Thoracic aorta (tissue), 2 donors: ENCODE measurements at regions not wholly inside any gene's neighbourhood (a gene's known extent, or its start where the extent isn't known, plus 50 kb on each side); places are given as distances from the start of the nearest gene placed in this dataset.

Experiments
- ATAC-seq: fragments of 150-250 bp; one replicate; pipeline ENCODE4 v1.8.0; 2017; ENCODE audit warnings: low read depth; ENCODE audit not compliant: insufficient number of reproducible peaks, low FRiP score
- DNase-seq: peaks from one replicate; pipeline ENCODE4 v3.0.0-alpha.2; 2020; ENCODE audit warnings: low spot score
- H3K27ac ChIP-seq, 2 donors: fragments of 200-600 bp; sonication (generic); 1 replicate in 1 of 2; 2 replicates in 1 of 2; pipeline ENCODE4 v1.5.1; 2016; ENCODE audit warnings: mild to moderate bottlenecking in 2 of 2, moderate library complexity in 2 of 2
- H3K27me3 ChIP-seq: fragments of 200-600 bp; sonication (generic); replicated peaks from 2 replicates; pipeline ENCODE4 v1.6.0; 2016; ENCODE audit warnings: mild to moderate bottlenecking; ENCODE audit not compliant: insufficient read depth
- H3K36me3 ChIP-seq: fragments of 200-600 bp; sonication (generic); one replicate; pipeline ENCODE4 v1.5.1; 2016
- H3K4me1 ChIP-seq, 2 donors: fragments of 200-600 bp; sonication (generic); 1 replicate in 1 of 2; 2 replicates in 1 of 2; pipeline versions ENCODE4 v1.5.1 to v1.6.0; 2016; ENCODE audit warnings: low read depth in 2 of 2, mild to moderate bottlenecking in 1 of 2; ENCODE audit not compliant: control insufficient read depth in 1 of 2
- H3K4me3 ChIP-seq: fragments of 200-600 bp; sonication (generic); 2 replicates; pipeline ENCODE4 v1.5.1; 2016; ENCODE audit warnings: mild to moderate bottlenecking
- H3K9me3 ChIP-seq: fragments of 200-600 bp; sonication (generic); 2 replicates; pipeline ENCODE4 v1.5.1; 2016
- TF ChIP-seq, protein P1 (sequence below): fragments of 200-600 bp; sonication (generic); IDR thresholded peaks from one replicate; pipeline ENCODE4 v1.5.1; 2019; ENCODE audit warnings: antibody characterized with exemption

DNA sequence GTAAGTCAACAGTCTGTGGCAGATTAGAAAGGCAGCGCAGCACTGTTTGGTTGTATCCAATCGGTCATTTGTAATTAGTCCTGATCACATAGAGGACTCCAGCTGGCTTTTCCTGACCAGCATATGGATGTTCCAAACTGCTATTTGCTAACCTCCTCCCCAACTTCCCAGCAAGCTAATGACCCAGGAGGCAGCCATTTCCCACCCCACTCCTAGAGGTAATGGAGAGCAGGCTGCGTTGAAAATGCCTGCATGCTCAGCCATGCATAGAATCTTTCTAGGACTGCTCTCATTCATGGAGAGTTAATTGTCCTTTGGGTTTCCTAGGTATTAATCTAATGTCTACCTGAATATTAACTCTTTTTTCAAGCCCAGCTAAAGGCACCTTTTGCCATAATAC, 850.6 kb upstream of the WWC1 start:
- TF ChIP-seq, protein P1, sequence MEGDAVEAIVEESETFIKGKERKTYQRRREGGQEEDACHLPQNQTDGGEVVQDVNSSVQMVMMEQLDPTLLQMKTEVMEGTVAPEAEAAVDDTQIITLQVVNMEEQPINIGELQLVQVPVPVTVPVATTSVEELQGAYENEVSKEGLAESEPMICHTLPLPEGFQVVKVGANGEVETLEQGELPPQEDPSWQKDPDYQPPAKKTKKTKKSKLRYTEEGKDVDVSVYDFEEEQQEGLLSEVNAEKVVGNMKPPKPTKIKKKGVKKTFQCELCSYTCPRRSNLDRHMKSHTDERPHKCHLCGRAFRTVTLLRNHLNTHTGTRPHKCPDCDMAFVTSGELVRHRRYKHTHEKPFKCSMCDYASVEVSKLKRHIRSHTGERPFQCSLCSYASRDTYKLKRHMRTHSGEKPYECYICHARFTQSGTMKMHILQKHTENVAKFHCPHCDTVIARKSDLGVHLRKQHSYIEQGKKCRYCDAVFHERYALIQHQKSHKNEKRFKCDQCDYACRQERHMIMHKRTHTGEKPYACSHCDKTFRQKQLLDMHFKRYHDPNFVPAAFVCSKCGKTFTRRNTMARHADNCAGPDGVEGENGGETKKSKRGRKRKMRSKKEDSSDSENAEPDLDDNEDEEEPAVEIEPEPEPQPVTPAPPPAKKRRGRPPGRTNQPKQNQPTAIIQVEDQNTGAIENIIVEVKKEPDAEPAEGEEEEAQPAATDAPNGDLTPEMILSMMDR, result no peak
- no peak overlapping the region for H3K27ac ChIP-seq
- ATAC-seq, result no peak
- H3K9me3 ChIP-seq, result no peaks in the 10 kb centered on the region
- no peak for DNase-seq
- no peaks in the 10 kb centered on the region for H3K4me1 ChIP-seq
- no peak overlapping the region for H3K4me3 ChIP-seq
- H3K36me3 ChIP-seq, result no peaks in the 10 kb centered on the region
- H3K27me3 ChIP-seq, result no peaks in the 10 kb centered on the region

DNA sequence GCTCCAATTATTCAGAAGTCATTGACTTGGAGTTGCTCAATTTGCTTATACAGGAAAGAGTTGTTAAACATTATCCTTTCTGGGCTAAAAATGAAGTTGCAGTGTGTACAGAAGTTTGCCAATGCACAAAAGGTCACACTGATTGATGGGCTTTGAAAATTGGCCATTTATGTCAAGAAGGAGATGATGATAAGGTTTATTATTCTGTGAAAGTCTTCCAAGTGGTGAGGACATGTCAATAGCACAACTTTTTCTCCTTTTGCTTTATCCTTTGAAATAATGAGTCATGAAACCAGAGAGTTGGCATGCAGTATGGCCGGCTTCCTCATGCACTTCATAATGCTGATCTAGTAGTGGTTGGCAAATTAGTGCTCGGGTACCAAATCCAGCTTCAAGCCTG, 848.5 kb upstream of the WWC1 start:
- TF ChIP-seq, protein P1, result no peak
- H3K36me3 ChIP-seq, result no peaks in the 10 kb centered on the region
- no peaks in the 10 kb centered on the region for H3K27me3 ChIP-seq
- ATAC-seq (no peak), DNase-seq (no peak)
- H3K4me3 ChIP-seq, result no peak overlapping the region
- no peaks in the 10 kb centered on the region for H3K9me3 ChIP-seq
- H3K4me1 ChIP-seq, result no peaks in the 10 kb centered on the region
- H3K27ac ChIP-seq, result no peak overlapping the region

DNA sequence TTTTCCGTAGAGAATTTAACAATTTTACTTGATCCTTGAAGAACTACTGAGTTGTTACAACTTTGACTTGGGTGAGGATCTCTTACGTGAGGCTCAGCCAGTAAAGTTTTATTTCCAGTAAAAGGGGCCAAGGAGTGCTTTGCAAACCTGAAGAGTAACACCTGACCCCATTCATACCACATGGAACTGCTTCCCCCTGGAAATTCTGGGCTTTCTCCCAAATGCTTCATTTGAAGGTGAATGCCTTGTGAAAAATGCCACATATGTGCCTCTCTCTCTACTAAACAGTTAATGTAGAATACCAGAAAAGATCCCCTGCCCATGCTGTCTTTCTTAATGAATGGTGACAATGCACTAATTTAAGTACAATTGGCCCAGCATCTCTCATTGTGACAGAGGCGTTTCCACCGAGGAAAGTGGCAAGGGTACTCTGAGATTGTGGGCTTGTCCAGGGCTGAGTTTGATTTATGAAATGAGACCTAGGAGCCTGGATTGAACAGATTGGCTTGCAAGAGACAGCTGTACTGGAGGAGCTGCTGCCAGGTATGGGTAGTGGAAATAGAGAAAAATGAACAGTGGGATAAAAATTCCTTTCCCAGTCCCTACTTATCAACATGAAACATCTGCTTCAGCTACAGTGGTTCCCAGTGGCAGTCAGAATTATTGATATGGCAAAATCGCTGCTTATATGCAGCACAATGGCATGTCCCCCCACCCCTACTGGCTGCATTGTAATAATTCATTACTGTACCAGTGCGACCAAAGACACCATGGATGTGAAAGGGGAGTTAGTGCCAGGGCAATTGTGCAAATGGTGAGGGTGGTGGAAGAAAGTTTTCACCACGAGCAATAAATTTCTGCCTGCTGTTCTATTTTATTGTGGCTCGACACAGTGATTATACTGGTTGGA, 843.7 kb upstream of the WWC1 start:
- ATAC-seq, result no peak
- Histone ChIP-seq H3K27me3 (no peaks in the 10 kb centered on the region), H3K4me3 (no peak overlapping the region), H3K9me3 (no peaks in the 10 kb centered on the region), H3K36me3 (no peaks in the 10 kb centered on the region), H3K27ac (no peak overlapping the region), H3K4me1 (no peaks in the 10 kb centered on the region)
- DNase-seq, result no peak
- TF ChIP-seq, protein P1, result no peak

DNA sequence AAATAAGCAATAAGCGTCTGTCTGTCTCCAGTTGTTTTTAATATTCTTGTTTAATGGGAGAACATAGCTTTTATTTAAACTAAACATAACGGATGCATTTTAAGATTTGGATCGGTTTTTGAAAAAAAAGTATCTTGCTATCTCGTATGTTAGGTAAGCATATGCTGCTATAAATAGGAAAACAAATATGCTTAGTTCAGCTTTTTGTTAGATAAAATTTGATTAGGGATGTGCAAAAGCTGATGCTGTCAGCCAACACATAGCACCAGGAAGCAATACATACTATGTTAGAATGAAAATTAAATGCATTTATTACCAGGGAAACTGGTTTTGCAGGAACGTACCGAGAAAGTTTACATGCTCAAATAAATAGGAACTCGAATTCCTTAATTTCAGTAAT, 843.1 kb upstream of the WWC1 start:
- no peaks in the 10 kb centered on the region for H3K4me1 ChIP-seq
- H3K36me3 ChIP-seq, result no peaks in the 10 kb centered on the region
- ATAC-seq (no peak), DNase-seq (no peak)
- H3K4me3 ChIP-seq, result no peak overlapping the region
- no peaks in the 10 kb centered on the region for H3K9me3 ChIP-seq
- H3K27ac ChIP-seq, result no peak overlapping the region
- TF ChIP-seq, protein P1, result no peak
- H3K27me3 ChIP-seq, result no peaks in the 10 kb centered on the region

DNA sequence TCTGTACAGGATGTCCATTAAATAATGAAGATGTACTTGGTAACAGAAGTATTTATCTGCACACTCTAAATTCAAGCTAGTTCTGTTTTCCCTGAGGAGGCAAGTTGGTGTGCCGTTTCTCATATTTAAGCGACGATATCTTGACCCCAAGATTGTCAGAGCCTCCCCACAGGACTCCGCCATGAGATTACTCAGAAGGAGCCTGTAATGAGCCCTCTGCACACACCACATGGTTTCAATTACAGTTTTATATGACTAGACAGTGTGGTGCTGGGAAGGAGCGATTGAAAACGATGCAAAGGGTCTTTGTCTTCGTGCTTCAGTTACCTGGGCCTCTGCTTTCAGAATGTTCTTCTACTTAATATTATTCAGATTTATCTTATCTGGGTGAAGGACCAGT, 840.4 kb upstream of the WWC1 start:
- H3K4me1 ChIP-seq, result no peaks in the 10 kb centered on the region
- ATAC-seq (no peak), DNase-seq (no peak)
- no peaks in the 10 kb centered on the region for H3K9me3 ChIP-seq
- H3K36me3 ChIP-seq, result no peaks in the 10 kb centered on the region
- H3K27ac ChIP-seq, result no peak overlapping the region
- TF ChIP-seq, protein P1, result no peak
- no peak overlapping the region for H3K4me3 ChIP-seq
- no peaks in the 10 kb centered on the region for H3K27me3 ChIP-seq
